ENCODE measurements at regions not wholly inside any gene's neighbourhood (a gene's known extent, or its start where the extent isn't known, plus 50 kb on each side); places are given as distances from the start of the nearest gene placed in this dataset.
"Not testable (repeated sequence)": the region's sequence is repeated elsewhere in the genome, so short reads cannot be mapped to it uniquely, and the experiment has no call there.

- DNase-seq (ENCODE audit: low read depth) = no peak
Measured at GRCh38 chr20:48231253-48231930, 446.1 kb upstream of the SULF2 start.

- DNase-seq (ENCODE audit: low read depth) = no peak
Measured at GRCh38 chr20:48230216-48230615, 444.9 kb upstream of the SULF2 start.

- no peak for DNase-seq (ENCODE audit: low read depth)
Measured at GRCh38 chr20:48227381-48227780, 442.1 kb upstream of the SULF2 start.

- no peak for DNase-seq (ENCODE audit: low read depth)
Measured at GRCh38 chr20:48226642-48227041, 441.4 kb upstream of the SULF2 start.

- no peak for DNase-seq (ENCODE audit: low read depth)
Measured at GRCh38 chr20:48224533-48225050, 439.3 kb upstream of the SULF2 start.

- no peak for DNase-seq (ENCODE audit: low read depth)
Measured at GRCh38 chr20:48223715-48224114, 438.4 kb upstream of the SULF2 start.

GRCh38 chr20:48222595-48223180 lies 437.4 kb upstream of the SULF2 start:
- DNase-seq (ENCODE audit: low read depth) = no peak

- DNase-seq (ENCODE audit: low read depth) = no peak
Measured at GRCh38 chr20:48220033-48220633, 434.9 kb upstream of the SULF2 start.

- DNase-seq (ENCODE audit: low read depth) = no peak
Measured at GRCh38 chr20:48219306-48219705, 434.0 kb upstream of the SULF2 start.

- no peak for DNase-seq (ENCODE audit: low read depth)
Measured at GRCh38 chr20:48217190-48217589, 431.9 kb upstream of the SULF2 start.

- DNase-seq (ENCODE audit: low read depth) = peak; percentile 21
Measured at GRCh38 chr20:48215536-48215935, 430.3 kb upstream of the SULF2 start.

- DNase-seq (ENCODE audit: low read depth) = no peak
Measured at GRCh38 chr20:48214601-48215000, 429.3 kb upstream of the SULF2 start.

- not testable (repeated sequence) for DNase-seq (ENCODE audit: low read depth)
Measured at GRCh38 chr20:48213635-48214034, 428.4 kb upstream of the SULF2 start.

- DNase-seq (ENCODE audit: low read depth) = no peak
Measured at GRCh38 chr20:48212806-48213509, 427.7 kb upstream of the SULF2 start.

- no peak for DNase-seq (ENCODE audit: low read depth)
Measured at GRCh38 chr20:48211847-48212246, 426.6 kb upstream of the SULF2 start.

GRCh38 chr20:48211238-48211637 lies 426.0 kb upstream of the SULF2 start:
- no peak for DNase-seq (ENCODE audit: low read depth)

- DNase-seq (ENCODE audit: low read depth) = no peak
Measured at GRCh38 chr20:48210111-48211027, 425.1 kb upstream of the SULF2 start.

GRCh38 chr20:48209102-48209501 lies 423.8 kb upstream of the SULF2 start:
- no peak for DNase-seq (ENCODE audit: low read depth)

GRCh38 chr20:48208176-48208575 lies 422.9 kb upstream of the SULF2 start:
- no peak for DNase-seq (ENCODE audit: low read depth)

GRCh38 chr20:48207505-48207904 lies 422.2 kb upstream of the SULF2 start:
- no peak for DNase-seq (ENCODE audit: low read depth)

GRCh38 chr20:48205786-48206185 lies 420.5 kb upstream of the SULF2 start:
- no peak for DNase-seq (ENCODE audit: low read depth)
